AG04450 (cell line): ENCODE measurements at regions not wholly inside any gene's neighbourhood (a gene's known extent, or its start where the extent isn't known, plus 50 kb on each side); places are given as distances from the start of the nearest gene placed in this dataset.
A peak's percentile ranks its signal among the peaks of the same experiment; 100 is the strongest.
"Not testable (repeated sequence)": the region's sequence is repeated elsewhere in the genome, so short reads cannot be mapped to it uniquely, and the experiment has no call there.

Experiments used
- CTCF ChIA-PET: fragments of 300-600, 350-600 bp; formaldehyde crosslinking; extraction: SDS; loops from one replicate; lab custom pipeline; 2022; ENCODE audit warnings: antibody characterized with exemption, inconsistent platforms; lab: Charles Lee
- POLR2A ChIA-PET: fragments of 350-600 bp; formaldehyde crosslinking; extraction: SDS; loops from one replicate; lab custom pipeline; 2021; ENCODE audit warnings: antibody characterized with exemption, inconsistent platforms; lab: Yijun Ruan, JAX
- DNase-seq: peaks from one replicate; pipeline ENCODE4 v3.0.0-alpha.2; 2011; ENCODE audit warnings: low read depth, low spot score
- H3K27ac ChIP-seq: one replicate; pipeline ENCODE4 v1.5.1; 2012; ENCODE audit warnings: low read depth, low read length, control low read depth
- H3K27me3 ChIP-seq: one replicate; pipeline ENCODE4 v1.6.0; 2012; ENCODE audit warnings: low read length; ENCODE audit not compliant: control insufficient read depth, insufficient read depth
- H3K4me3 ChIP-seq: 2 replicates; pipeline ENCODE4 v1.5.1; 2011; ENCODE audit warnings: mild to moderate bottlenecking, low read depth, low read length, control low read depth
- H3K9me3 ChIP-seq: 2 replicates; pipeline ENCODE4 v1.5.1; 2012; ENCODE audit warnings: low read length; ENCODE audit not compliant: control insufficient read depth, insufficient read depth
- TF ChIP-seq, protein P1 (sequence below): IDR thresholded peaks from 2 replicates; pipeline ENCODE4 v1.5.1; 2011; ENCODE audit warnings: low read depth, low read length, control low read depth, inconsistent platforms

DNA sequence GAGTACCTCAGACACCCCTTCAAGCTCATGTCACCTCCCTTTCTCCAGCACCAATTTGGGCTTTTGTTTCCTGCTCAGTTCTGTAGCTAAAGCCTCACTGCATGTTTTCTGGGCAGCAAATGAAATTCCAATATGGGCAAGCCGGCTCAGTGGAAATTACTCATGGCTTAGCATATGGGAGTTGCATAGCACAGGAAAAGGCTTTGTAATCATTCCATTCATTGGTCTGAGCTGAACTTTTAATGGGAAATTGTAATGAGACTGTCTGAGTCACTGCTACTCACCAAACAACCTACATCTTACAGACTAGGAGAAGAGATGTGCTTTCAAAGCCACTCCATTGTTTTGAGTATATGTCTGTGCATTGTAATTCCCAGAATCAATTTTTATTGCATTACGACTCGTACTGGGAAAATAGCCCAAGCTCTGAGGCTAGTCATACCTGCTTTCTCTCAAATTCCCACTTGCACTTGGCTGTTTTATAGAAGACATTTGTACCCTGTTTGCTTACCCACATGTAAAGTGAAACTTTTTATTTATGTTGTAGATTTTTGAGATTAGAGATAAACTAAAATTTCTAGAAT, 139.5 kb upstream of the LRATD1 start:
- Histone ChIP-seq H3K4me3 (peak overlapping the region; percentile 14), H3K9me3 (no peaks in the 10 kb centered on the region), H3K27ac (no peak overlapping the region), H3K27me3 (no peaks in the 10 kb centered on the region)
- ChIA-PET POLR2A (interaction anchor here (1.1 kb wide), 1 partner anchor 24 kb away, joined by 6 read pairs; no protein-coding TSS in a partner anchor), CTCF (interaction anchor here (0.7 to 1.1 kb wide), 3 partner anchors 142 to 1436 kb away, joined by 3 to 5 read pairs (median 3); no protein-coding TSS in a partner anchor)
- peak; percentile 83 for DNase-seq
- TF ChIP-seq, protein P1, sequence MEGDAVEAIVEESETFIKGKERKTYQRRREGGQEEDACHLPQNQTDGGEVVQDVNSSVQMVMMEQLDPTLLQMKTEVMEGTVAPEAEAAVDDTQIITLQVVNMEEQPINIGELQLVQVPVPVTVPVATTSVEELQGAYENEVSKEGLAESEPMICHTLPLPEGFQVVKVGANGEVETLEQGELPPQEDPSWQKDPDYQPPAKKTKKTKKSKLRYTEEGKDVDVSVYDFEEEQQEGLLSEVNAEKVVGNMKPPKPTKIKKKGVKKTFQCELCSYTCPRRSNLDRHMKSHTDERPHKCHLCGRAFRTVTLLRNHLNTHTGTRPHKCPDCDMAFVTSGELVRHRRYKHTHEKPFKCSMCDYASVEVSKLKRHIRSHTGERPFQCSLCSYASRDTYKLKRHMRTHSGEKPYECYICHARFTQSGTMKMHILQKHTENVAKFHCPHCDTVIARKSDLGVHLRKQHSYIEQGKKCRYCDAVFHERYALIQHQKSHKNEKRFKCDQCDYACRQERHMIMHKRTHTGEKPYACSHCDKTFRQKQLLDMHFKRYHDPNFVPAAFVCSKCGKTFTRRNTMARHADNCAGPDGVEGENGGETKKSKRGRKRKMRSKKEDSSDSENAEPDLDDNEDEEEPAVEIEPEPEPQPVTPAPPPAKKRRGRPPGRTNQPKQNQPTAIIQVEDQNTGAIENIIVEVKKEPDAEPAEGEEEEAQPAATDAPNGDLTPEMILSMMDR, result no peak

DNA sequence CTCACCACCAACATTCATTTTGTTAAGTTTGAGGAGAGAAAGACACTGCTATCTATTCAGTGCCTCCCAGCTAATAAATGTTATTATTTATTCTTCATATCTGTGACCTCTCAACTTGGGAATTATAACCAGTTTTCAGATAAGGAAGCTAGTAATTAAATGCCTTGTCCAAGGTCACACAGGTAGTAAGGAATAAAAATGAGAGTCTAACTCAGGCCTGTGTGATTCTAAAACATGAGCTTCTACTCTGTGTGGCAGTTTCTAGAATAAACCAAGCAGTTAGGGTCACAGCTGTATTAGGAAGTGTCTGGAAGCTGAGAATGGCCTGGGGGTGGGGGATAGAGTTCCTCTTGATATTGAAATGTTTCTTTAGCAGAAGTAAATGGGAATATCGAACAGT, 137.8 kb upstream of the LRATD1 start:
- DNase-seq, result no peak
- H3K9me3 ChIP-seq, result no peaks in the 10 kb centered on the region
- TF ChIP-seq, protein P1, result no peak
- ChIA-PET CTCF (no interaction called here), POLR2A (no interaction called here)
- H3K27me3 ChIP-seq, result no peaks in the 10 kb centered on the region
- H3K27ac ChIP-seq, result no peak overlapping the region
- H3K4me3 ChIP-seq, result no peak overlapping the region

DNA sequence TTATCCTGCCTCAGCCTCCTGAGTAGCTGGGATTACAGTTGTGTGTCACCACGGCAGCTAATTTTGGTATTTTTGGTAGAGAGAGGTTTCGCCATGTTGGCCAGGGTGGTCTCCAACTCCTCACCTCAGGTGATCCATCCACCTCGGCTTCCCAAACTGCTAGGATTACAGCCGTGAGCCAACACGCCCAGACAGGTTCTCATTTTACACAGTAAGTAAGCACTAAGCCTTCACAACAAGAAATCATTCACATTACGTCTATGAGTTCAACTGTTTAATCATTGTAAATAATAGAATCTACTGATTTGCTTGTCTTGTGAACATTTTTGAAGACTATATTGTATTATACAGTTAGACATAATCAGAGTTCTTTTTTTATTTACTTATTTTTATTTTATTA, 131.5 kb upstream of the LRATD1 start:
- Histone ChIP-seq H3K27ac (no peak overlapping the region), H3K9me3 (no peaks in the 10 kb centered on the region), H3K27me3 (no peaks in the 10 kb centered on the region), H3K4me3 (no peak overlapping the region)
- TF ChIP-seq, protein P1, result no peak
- DNase-seq, result no peak
- POLR2A ChIA-PET, result no interaction called here
- CTCF ChIA-PET, result no interaction called here

DNA sequence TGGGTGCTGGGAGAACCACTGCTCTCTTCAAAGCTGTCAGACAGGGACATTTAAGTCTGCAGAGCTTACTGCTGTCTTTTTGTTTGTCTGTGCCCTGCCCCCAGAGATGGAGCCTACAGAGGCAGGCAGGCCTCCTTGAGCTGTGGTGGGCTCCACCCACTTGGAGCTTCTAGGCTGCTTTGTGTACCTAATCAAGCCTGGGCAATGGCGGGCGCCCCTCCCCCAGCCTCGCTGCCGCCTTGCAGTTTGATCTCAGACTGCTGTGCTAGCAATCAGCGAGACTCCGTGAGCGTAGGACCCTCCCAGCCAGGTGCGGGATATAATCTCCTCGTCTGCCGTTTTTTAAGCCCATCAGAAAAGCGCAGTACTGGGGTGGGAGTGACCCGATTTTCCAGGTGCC, 125.6 kb upstream of the LRATD1 start:
- POLR2A ChIA-PET, H3K4me3 ChIP-seq: not testable (repeated sequence)

DNA sequence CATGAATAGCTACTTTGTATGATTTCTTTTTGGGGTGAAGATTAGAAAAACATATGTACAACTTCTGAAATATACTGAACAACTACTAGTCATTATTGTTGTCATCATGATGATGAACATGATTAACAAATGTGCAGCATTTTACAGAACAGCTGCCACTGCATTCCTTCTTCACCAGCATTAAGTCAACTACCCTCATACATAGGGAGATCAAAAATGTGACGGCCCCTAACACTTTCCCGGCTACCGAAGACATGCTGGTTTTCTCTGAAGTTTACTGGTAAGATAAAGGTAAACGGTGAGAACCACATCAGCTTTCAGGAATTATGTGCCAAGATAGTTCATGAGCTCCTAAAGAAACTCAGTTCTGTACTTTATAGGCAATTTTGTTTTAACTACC, 121.0 kb upstream of the LRATD1 start:
- no peak for DNase-seq
- Histone ChIP-seq H3K9me3 (no peaks in the 10 kb centered on the region; the same call in 1 of the 2 replicates), H3K27me3 (no peaks in the 10 kb centered on the region), H3K27ac (no peak overlapping the region), H3K4me3 (no peak overlapping the region)
- ChIA-PET CTCF (no interaction called here), POLR2A (no interaction called here)
- TF ChIP-seq, protein P1, result no peak

More for the DNA sequence above, 125.6 kb upstream of the LRATD1 start:
- CTCF ChIA-PET, H3K9me3 ChIP-seq, H3K27me3 ChIP-seq, DNase-seq, H3K27ac ChIP-seq: not testable (repeated sequence)
